LoVo (cell line): ENCODE measurements at regions not wholly inside any gene's neighbourhood (a gene's known extent, or its start where the extent isn't known, plus 50 kb on each side); places are given as distances from the start of the nearest gene placed in this dataset.
"Not testable (repeated sequence)": the region's sequence is repeated elsewhere in the genome, so short reads cannot be mapped to it uniquely, and the experiment has no call there.

Source experiments
- DNase-seq: peaks from one replicate; pipeline ENCODE4 v3.0.0-alpha.2; 2016; ENCODE audit warnings: low spot score

- DNase-seq = no peak
These were observed 160.2 kb downstream of the GJA1 start for GRCh38 chr6:121595646-121596045.

DNA sequence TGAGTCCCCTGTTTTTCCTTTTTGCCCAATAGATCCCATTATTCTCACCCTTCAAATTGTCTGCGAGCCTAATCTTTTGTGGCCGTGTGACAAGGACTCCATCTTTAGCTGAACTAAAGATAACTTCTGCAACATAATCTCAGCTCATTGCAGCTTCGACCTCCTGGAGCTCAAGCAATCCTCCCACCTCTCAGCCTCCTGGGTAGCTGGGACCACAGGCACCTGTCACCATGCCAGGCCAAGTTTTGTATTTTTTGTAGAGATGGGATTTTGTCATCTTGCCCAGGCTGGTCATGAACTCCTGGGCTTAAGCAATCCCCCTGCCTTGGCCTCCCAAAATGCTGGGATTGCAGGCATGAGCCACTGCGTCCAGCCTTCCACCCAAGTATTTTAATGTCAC lies 161.0 kb downstream of the GJA1 start:
- no peak for DNase-seq

DNA sequence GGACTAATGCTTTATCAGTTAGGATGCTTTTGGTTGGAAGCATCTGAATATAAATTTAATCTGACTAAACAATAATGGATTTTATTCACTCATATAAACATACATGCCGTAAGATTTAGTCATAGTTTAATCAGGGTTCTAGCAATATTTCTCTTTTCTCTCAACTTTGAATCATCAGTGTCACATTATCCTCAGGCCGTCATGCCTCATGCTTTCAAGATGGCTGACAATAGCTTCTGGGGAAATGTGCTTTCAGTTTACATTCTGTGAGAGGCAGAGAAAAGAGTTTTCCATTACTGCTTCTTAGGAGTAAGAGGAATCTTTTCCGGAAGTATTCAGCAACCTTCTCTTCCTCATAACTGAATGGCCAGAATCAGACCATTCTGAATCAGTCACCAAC lies 162.2 kb downstream of the GJA1 start:
- DNase-seq = no peak

- DNase-seq = not testable (repeated sequence)
These were observed 163.9 kb downstream of the GJA1 start for GRCh38 chr6:121599331-121599730.

GRCh38 chr6:121600389-121601168 lies 165.1 kb downstream of the GJA1 start:
- no peak for DNase-seq

- DNase-seq = no peak
These were observed 168.0 kb downstream of the GJA1 start for GRCh38 chr6:121603486-121603885.

GRCh38 chr6:121607721-121608120 lies 172.3 kb downstream of the GJA1 start:
- DNase-seq = no peak

- no peak for DNase-seq
These were observed 172.8 kb downstream of the GJA1 start for GRCh38 chr6:121608270-121608669.

- DNase-seq = no peak
These were observed 173.8 kb downstream of the GJA1 start for GRCh38 chr6:121609281-121609680.

GRCh38 chr6:121612927-121613326 lies 177.5 kb downstream of the GJA1 start:
- DNase-seq = no peak

- no peak for DNase-seq
These were observed 178.7 kb downstream of the GJA1 start for GRCh38 chr6:121614115-121614514.

- DNase-seq = no peak
These were observed 180.0 kb downstream of the GJA1 start for GRCh38 chr6:121615493-121615892.

DNA sequence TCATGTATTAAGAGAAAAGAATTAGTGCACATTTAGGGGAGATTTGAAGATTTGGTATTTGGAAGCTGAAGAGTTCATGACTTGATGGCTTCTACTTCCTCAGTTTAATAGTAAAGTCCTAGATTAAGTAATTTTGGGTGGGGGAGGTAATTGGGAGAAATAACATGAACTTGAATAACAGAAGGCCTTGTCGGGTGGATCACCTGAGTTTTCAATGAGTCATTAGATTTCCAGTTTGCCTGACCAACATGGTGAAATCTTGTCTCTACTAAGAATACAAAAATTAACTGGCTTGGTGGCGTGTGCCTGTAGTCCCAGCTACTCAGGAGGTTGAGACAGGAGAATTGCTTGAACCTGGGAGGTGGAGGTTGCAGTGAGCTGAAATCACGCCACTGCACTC lies 181.0 kb downstream of the GJA1 start:
- DNase-seq = no peak

DNA sequence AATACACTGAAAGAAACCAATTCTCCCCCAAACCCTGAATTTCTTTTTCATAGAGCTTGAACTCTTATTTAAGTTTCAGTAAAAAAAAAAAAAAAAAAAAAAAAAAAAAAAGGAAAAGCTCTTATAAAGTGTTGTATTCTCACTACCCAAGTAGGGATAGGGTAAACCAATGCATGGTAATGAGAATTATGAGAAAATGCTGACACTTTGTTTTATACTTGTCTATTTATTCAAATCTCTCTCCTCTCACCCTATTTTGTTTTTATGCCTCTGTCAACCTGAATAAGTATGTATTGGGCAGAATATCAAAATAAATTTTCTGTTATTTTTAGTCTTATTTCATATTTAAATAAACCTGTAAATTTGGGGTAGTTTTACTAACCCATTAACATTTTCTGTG lies 181.9 kb downstream of the GJA1 start:
- no peak for DNase-seq

- DNase-seq = no peak
These were observed 183.6 kb downstream of the GJA1 start for GRCh38 chr6:121619013-121619412.

DNA sequence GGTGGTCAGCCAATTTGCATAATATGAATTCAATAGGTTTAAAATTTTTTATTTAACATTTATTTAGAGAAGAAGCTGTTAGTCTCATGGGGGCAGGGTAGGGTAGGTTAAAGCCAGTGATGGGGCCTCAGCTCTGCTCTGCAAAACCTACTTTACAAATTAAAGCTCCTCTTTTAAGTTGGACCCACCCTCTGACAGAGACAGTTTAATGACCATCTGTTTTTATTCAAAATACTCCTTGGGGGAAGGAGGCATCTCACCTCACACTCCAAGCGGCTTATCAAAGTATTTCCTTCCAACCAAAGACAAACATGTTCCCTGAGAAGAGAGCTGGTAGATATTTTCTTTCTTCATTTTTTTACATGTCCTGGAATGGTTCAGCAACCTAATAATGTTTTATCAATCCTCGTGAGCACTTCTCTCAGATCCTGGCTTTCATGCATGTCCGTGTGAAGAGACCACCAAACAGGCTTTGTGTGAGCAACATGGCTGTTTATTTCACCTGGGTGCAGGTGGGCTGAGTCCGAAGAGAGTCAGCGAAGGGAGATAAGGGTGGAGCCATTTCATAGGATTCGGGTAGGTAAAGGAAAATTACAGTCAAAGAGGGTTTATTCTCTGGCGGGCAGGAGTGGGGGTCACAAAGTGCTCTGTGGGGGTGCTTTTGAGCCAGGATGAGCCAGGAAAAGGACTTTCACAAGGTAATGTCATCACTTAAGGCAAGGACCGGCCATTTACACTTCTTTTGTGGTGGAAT lies 184.7 kb downstream of the GJA1 start:
- no peak for DNase-seq

DNA sequence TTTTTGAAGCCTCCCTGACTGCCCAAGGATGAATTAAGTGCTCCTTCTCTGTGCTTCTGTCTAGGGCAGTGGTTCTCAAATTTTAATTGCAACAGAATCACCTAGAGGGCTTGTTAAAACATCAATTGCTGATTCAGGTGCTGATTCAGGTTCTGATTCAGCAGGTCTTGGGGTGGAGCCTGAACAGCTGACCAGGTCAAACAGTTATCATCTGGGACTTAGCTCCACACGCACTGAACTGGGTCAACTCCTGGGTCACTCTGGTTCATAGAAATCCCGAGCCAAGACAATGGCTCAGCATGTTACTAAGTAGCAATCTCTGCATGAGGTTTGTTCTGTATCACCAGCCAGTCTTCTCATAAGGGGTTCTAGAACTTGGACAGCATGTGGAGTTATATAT lies 192.3 kb downstream of the GJA1 start:
- DNase-seq = no peak

DNA sequence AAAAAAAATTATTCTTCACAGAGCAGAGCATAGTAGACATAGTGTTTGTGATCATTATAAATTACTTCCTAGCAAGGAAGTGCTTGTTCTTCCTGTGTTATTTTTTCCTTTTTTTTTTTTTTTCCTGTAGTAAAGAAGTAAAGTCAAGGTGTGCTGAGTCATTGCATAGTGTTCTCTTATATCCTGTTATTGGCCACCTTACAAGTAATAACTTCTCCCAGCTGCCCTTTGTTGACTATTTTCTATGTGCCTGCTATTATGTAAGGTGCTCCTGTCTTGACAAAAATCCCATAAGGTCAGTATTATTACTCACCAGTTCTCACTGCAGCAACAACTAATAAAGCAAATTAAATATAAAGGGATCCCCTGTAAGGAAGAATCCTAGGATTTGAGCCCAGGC lies 195.3 kb downstream of the GJA1 start:
- DNase-seq = peak; percentile 53

DNA sequence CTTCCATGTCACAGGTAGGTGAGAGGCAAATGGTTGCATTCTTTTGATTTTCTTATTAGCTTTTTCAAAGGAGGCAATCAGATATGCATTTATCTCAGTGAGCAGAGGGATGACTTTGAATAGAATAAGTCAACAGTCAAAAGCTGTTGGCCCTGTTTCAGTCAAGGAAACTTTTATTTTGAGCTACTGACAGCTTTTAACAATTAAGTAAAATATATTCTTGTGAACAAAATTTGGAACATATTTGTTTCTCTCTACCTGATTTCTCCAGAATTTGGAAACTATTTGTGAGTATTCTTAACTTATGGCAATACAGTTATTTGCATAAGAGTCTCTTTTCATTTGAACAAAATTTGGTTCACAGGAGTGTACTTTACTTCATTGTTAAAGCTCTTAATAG lies 196.3 kb downstream of the GJA1 start:
- DNase-seq = not testable (repeated sequence)

- no peak for DNase-seq
These were observed 197.9 kb downstream of the GJA1 start for GRCh38 chr6:121633309-121633708.

DNA sequence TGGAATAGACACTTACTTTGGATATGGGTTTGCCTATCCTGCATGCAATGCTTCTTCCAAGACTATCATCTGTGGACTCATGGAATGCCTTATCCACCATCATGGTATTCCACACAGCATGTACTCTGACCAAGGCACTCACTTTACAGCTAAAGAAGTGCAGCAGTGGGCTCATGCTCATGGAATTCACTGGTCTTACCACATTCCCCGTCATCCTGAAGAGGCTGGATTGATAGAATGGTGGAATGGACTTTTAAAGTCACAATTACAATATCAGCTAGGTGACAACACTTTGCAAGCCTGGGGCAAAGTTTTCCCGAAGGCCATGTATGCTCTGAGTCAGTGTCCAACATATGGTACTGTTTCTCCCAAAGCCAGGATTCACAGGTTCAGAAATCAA lies 199.1 kb downstream of the GJA1 start:
- not testable (repeated sequence) for DNase-seq

DNA sequence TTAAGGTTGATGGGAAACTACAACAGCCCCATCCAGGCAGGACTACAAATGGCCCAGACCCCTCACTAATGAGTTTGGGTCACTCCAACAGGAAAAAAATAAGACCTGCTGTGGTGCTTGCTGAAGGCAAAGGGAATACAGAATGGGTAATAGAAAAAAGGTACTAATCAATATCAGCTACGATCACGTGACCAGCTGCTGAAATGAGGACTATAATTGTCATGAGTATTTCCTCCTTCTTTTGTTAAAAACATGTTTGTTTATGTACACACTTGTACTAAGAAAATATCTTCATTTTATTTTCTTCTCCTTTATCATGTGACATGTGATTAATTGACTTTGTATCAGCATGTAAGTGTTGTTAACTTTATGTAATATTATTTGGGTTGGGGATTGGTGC lies 199.9 kb downstream of the GJA1 start:
- no peak for DNase-seq

- not testable (repeated sequence) for DNase-seq
These were observed 200.8 kb downstream of the GJA1 start for GRCh38 chr6:121636217-121636616.

- DNase-seq = no peak
These were observed 203.6 kb downstream of the GJA1 start for GRCh38 chr6:121639021-121639420.
